ELF-1 (cell line): ENCODE measurements at regions not wholly inside any gene's neighbourhood (a gene's known extent, or its start where the extent isn't known, plus 50 kb on each side); places are given as distances from the start of the nearest gene placed in this dataset.
"Not testable (repeated sequence)": the region's sequence is repeated elsewhere in the genome, so short reads cannot be mapped to it uniquely, and the experiment has no call there.

Experiments
- DNase-seq: peaks from one replicate; pipeline ENCODE4 v3.0.0-alpha.2; 2016; ENCODE audit warnings: low read depth, low spot score

GRCh38 chrY:11156100-11156499 is 1544.9 kb upstream of the USP9Y start:
- peak; percentile 0 for DNase-seq

DNA sequence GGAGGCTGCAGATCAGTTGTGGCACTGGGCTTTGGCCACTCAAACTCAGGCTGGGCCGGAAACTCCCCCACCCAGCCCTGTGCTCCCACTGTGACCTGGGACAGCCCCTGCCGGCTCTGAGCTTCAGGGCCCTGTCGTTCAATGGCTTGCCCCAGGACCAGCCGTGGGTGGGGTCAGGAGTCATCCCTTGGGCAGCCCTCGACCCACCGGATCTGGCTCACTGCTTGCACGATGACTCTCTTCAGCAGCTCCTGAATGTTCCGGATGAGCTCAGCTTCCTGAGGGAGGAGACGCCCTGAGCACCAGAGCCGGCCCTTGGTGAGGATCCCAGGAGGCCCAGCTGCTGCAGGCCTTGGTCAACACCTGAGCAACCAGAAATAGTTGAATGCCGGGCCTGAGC is 1544.2 kb upstream of the USP9Y start:
- DNase-seq = not testable (repeated sequence)

- DNase-seq = not testable (repeated sequence)
These were observed 1524.0 kb upstream of the USP9Y start for GRCh38 chrY:11177033-11177432.

- DNase-seq = not testable (repeated sequence)
These were observed 1499.9 kb upstream of the USP9Y start for GRCh38 chrY:11201133-11201532.

DNA sequence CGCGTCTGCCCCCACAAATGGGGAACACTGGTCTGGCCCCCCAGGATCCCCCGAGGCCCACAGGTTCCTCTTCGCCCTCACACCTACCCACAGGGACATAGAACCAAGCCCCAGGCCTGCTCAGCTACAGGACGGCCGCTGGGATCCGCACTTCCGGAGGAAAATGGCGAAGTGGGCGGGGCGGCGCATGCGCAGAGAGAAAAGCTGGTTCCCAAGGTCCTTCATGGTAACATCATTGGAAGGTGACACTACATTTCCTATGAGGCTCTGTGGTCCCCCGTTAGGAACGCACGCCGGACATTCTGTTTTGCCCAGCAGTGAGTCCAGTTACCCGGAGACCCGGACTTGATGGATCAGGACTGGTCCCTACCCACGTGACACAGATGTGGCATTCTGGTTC is 1486.2 kb upstream of the USP9Y start:
- DNase-seq = not testable (repeated sequence)
